PFSK-1 (cell line): ENCODE measurements at regions not wholly inside any gene's neighbourhood (a gene's known extent, or its start where the extent isn't known, plus 50 kb on each side); places are given as distances from the start of the nearest gene placed in this dataset.

Experiments used
- FOXP2 ChIP-seq: optimal IDR thresholded peaks from 2 replicates; pipeline ENCODE3; 2011; ENCODE audit warnings: borderline replicate concordance, control low read depth, inconsistent platforms; ENCODE audit not compliant: insufficient read depth; ENCODE audit errors: extremely low read length, extremely low read depth
- POLR2AphosphoS5 ChIP-seq: IDR thresholded peaks from 2 replicates; pipeline ENCODE4 v1.6.1; 2012; ENCODE audit warnings: low read depth, mild to moderate bottlenecking, control low read depth, low read length, moderate library complexity
- REST ChIP-seq, 2 experiments: IDR thresholded peaks; 2 replicates each; pipeline versions ENCODE4 v1.6.1 to v1.8.0; 2011 to 2012; ENCODE audit warnings: low read depth in 2 of 2, low read length in 2 of 2, control low read depth in 1 of 2, inconsistent platforms in 1 of 2, mild to moderate bottlenecking in 1 of 2, moderate library complexity in 1 of 2; ENCODE audit not compliant: insufficient read depth in 1 of 2
- SIN3A ChIP-seq: IDR thresholded peaks from 2 replicates; pipeline ENCODE4 v1.6.1; 2012; ENCODE audit warnings: mild to moderate bottlenecking, low read length, moderate library complexity, borderline replicate concordance; ENCODE audit not compliant: insufficient read depth
- TAF1 ChIP-seq: IDR thresholded peaks from 2 replicates; pipeline ENCODE4 v1.6.1; 2012; ENCODE audit warnings: low read length, control low read depth, borderline replicate concordance; ENCODE audit not compliant: insufficient read depth

GRCh38 chr11:128152796-128153696, 434.3 kb downstream of the ETS1 start:
- TF ChIP-seq TAF1, result no peak

- TF ChIP-seq TAF1 (no peak), SIN3A (no peak), POLR2AphosphoS5 (no peak), REST (IDR thresholded peaks at IDR 0.05; ENCODE audit: insufficient read depth in 1 of 2, low read depth in 2 of 2, low read length in 2 of 2) (no peak), FOXP2 (no peak)
Measured at GRCh38 chr11:128151780-128152179, 435.6 kb downstream of the ETS1 start.

GRCh38 chr11:128151338-128151737, 436.0 kb downstream of the ETS1 start:
- TF ChIP-seq REST (IDR thresholded peaks at IDR 0.05; ENCODE audit: insufficient read depth in 1 of 2, low read depth in 2 of 2, low read length in 2 of 2) (no peak), TAF1 (no peak), POLR2AphosphoS5 (no peak), FOXP2 (no peak), SIN3A (no peak)

- TF ChIP-seq FOXP2 (no peak), TAF1 (no peak), SIN3A (no peak)
Measured at GRCh38 chr11:128148208-128148607, 439.1 kb downstream of the ETS1 start.

GRCh38 chr11:128146926-128147605, 440.3 kb downstream of the ETS1 start:
- no peak for TF ChIP-seq FOXP2
- TF ChIP-seq POLR2AphosphoS5, result no peak

- TF ChIP-seq FOXP2 (no peak), TAF1 (no peak), POLR2AphosphoS5 (no peak), REST (IDR thresholded peaks at IDR 0.05; ENCODE audit: insufficient read depth in 1 of 2, low read depth in 2 of 2, low read length in 2 of 2) (no peak), SIN3A (no peak)
Measured at GRCh38 chr11:128135451-128135850, 451.9 kb downstream of the ETS1 start.
